ENCODE measurements at regions not wholly inside any gene's neighbourhood (a gene's known extent, or its start where the extent isn't known, plus 50 kb on each side); places are given as distances from the start of the nearest gene placed in this dataset.

DNA sequence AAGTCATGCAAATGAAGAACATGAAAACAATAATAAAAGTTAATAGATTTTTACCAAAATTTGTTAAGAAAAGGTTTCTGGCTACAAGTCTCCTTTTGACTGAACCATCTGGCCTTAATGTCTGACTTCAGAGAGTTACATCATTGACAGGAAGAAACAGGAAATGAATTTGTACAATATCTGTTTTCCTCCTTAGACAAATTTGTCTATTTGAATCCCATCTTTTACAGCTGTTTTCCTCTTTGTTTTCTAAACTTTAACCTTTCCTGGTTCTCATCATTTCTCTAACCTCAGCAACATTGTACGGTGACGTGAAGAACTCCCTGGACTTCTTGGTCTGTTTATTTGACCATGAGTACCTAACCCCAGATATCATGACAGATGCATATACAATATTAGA lies 567.5 kb upstream of the RIOK2 start:
- Histone ChIP-seq H3F3A (ENCODE audit: insufficient read depth, low read length, poor library complexity, severe bottlenecking) (no peaks in the 10 kb centered on the region), H3K27me3 (ENCODE audit: insufficient read depth, low read depth, low read length) (no peaks in the 10 kb centered on the region), H2AFZ (ENCODE audit: low read depth, low read length) (no peak overlapping the region), H4K20me1 (ENCODE audit: insufficient read depth) (no peaks in the 10 kb centered on the region), H3K36me3 (ENCODE audit: insufficient read depth, low read length) (no peaks in the 10 kb centered on the region), H3K9ac (ENCODE audit: low read length) (no peak overlapping the region), H3K27ac (ENCODE audit: low read length) (no peak overlapping the region), H3K9me2 (ENCODE audit: insufficient read depth, low read length) (no peaks in the 10 kb centered on the region), H3K4me2 (ENCODE audit: low read length) (no peak overlapping the region), H3K79me2 (replicated peaks; ENCODE audit: insufficient read depth, low read length) (no peaks in the 10 kb centered on the region), H3K9me3 (ENCODE audit: low read length) (no peaks in the 10 kb centered on the region), H3K4me3 (ENCODE audit: low read length) (no peak overlapping the region)
- TF ChIP-seq TAF1 (IDR thresholded peaks at IDR 0.05; ENCODE audit: low read depth) (no peak), POLR2AphosphoS5 (IDR thresholded peaks at IDR 0.05) (no peak), EZH2 (IDR thresholded peaks at IDR 0.05; ENCODE audit: borderline replicate concordance, insufficient read depth, low read length, poor library complexity, severe bottlenecking) (no peak), SMC3 (conservative IDR thresholded peaks at IDR 0.05; ENCODE audit: poor library complexity) (no peak), RAD21 (conservative IDR thresholded peaks at IDR 0.05) (no peak), MXI1 (conservative IDR thresholded peaks at IDR 0.05; ENCODE audit: poor library complexity, severe bottlenecking) (no peak)
- TF ChIP-seq, protein P1, sequence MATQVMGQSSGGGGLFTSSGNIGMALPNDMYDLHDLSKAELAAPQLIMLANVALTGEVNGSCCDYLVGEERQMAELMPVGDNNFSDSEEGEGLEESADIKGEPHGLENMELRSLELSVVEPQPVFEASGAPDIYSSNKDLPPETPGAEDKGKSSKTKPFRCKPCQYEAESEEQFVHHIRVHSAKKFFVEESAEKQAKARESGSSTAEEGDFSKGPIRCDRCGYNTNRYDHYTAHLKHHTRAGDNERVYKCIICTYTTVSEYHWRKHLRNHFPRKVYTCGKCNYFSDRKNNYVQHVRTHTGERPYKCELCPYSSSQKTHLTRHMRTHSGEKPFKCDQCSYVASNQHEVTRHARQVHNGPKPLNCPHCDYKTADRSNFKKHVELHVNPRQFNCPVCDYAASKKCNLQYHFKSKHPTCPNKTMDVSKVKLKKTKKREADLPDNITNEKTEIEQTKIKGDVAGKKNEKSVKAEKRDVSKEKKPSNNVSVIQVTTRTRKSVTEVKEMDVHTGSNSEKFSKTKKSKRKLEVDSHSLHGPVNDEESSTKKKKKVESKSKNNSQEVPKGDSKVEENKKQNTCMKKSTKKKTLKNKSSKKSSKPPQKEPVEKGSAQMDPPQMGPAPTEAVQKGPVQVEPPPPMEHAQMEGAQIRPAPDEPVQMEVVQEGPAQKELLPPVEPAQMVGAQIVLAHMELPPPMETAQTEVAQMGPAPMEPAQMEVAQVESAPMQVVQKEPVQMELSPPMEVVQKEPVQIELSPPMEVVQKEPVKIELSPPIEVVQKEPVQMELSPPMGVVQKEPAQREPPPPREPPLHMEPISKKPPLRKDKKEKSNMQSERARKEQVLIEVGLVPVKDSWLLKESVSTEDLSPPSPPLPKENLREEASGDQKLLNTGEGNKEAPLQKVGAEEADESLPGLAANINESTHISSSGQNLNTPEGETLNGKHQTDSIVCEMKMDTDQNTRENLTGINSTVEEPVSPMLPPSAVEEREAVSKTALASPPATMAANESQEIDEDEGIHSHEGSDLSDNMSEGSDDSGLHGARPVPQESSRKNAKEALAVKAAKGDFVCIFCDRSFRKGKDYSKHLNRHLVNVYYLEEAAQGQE (IDR thresholded peaks at IDR 0.05; ENCODE audit: borderline replicate concordance), result no peak
- TF ChIP-seq, protein P2, sequence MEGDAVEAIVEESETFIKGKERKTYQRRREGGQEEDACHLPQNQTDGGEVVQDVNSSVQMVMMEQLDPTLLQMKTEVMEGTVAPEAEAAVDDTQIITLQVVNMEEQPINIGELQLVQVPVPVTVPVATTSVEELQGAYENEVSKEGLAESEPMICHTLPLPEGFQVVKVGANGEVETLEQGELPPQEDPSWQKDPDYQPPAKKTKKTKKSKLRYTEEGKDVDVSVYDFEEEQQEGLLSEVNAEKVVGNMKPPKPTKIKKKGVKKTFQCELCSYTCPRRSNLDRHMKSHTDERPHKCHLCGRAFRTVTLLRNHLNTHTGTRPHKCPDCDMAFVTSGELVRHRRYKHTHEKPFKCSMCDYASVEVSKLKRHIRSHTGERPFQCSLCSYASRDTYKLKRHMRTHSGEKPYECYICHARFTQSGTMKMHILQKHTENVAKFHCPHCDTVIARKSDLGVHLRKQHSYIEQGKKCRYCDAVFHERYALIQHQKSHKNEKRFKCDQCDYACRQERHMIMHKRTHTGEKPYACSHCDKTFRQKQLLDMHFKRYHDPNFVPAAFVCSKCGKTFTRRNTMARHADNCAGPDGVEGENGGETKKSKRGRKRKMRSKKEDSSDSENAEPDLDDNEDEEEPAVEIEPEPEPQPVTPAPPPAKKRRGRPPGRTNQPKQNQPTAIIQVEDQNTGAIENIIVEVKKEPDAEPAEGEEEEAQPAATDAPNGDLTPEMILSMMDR (IDR thresholded peaks at IDR 0.05; ENCODE audit: poor library complexity, severe bottlenecking), result no peak

DNA sequence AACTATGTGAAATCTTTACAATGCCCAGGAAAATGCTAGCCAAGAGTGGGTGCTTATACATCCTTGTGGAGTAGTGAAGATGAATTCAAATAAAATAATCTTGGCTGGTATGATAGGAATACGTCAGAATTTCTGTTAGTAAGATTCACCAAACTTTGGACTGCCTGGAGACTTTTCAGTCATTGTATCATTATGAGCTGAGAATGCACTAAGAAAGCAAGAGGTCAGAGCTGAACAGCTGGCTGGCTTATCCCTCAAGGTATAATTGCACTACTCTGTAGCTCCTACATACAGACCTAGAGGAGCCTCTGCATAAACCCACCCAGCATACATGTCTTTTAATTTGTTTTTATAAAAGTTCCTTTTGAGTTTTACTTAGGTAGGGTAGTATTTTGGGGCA lies 568.5 kb upstream of the RIOK2 start:
- Histone ChIP-seq H3K36me3 (ENCODE audit: insufficient read depth, low read length) (no peaks in the 10 kb centered on the region), H2AFZ (ENCODE audit: low read depth, low read length) (no peak overlapping the region), H3K9ac (ENCODE audit: low read length) (no peak overlapping the region), H3K4me2 (ENCODE audit: low read length) (no peak overlapping the region), H3K9me3 (ENCODE audit: low read length) (no peaks in the 10 kb centered on the region), H3F3A (ENCODE audit: insufficient read depth, low read length, poor library complexity, severe bottlenecking) (no peaks in the 10 kb centered on the region), H3K9me2 (ENCODE audit: insufficient read depth, low read length) (no peaks in the 10 kb centered on the region), H4K20me1 (ENCODE audit: insufficient read depth) (no peaks in the 10 kb centered on the region), H3K79me2 (replicated peaks; ENCODE audit: insufficient read depth, low read length) (no peaks in the 10 kb centered on the region), H3K27me3 (ENCODE audit: insufficient read depth, low read depth, low read length) (no peaks in the 10 kb centered on the region), H3K27ac (ENCODE audit: low read length) (no peak overlapping the region), H3K4me3 (ENCODE audit: low read length) (no peak overlapping the region)
- TF ChIP-seq, protein P1 (IDR thresholded peaks at IDR 0.05; ENCODE audit: borderline replicate concordance), result no peak
- TF ChIP-seq, protein P2 (IDR thresholded peaks at IDR 0.05; ENCODE audit: poor library complexity, severe bottlenecking), result no peak
- TF ChIP-seq RAD21 (conservative IDR thresholded peaks at IDR 0.05), result no peak
- no peak for TF ChIP-seq EP300 (conservative IDR thresholded peaks at IDR 0.05; ENCODE audit: poor library complexity, severe bottlenecking)
- no peak for TF ChIP-seq EZH2 (IDR thresholded peaks at IDR 0.05; ENCODE audit: borderline replicate concordance, insufficient read depth, low read length, poor library complexity, severe bottlenecking)
- TF ChIP-seq MXI1 (conservative IDR thresholded peaks at IDR 0.05; ENCODE audit: poor library complexity, severe bottlenecking), result no peak
- no peak for TF ChIP-seq SMC3 (conservative IDR thresholded peaks at IDR 0.05; ENCODE audit: poor library complexity)
- no peak for TF ChIP-seq TAF1 (IDR thresholded peaks at IDR 0.05; ENCODE audit: low read depth)
- no peak for TF ChIP-seq POLR2AphosphoS5 (IDR thresholded peaks at IDR 0.05)
